ENCODE measurements at regions not wholly inside any gene's neighbourhood (a gene's known extent, or its start where the extent isn't known, plus 50 kb on each side); places are given as distances from the start of the nearest gene placed in this dataset.

- TF ChIP-seq, protein P1, sequence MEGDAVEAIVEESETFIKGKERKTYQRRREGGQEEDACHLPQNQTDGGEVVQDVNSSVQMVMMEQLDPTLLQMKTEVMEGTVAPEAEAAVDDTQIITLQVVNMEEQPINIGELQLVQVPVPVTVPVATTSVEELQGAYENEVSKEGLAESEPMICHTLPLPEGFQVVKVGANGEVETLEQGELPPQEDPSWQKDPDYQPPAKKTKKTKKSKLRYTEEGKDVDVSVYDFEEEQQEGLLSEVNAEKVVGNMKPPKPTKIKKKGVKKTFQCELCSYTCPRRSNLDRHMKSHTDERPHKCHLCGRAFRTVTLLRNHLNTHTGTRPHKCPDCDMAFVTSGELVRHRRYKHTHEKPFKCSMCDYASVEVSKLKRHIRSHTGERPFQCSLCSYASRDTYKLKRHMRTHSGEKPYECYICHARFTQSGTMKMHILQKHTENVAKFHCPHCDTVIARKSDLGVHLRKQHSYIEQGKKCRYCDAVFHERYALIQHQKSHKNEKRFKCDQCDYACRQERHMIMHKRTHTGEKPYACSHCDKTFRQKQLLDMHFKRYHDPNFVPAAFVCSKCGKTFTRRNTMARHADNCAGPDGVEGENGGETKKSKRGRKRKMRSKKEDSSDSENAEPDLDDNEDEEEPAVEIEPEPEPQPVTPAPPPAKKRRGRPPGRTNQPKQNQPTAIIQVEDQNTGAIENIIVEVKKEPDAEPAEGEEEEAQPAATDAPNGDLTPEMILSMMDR (IDR thresholded peaks at IDR 0.05; ENCODE audit: low read depth, low read length) = no peak
- TF ChIP-seq MYC (IDR thresholded peaks at IDR 0.05; ENCODE audit: low read depth, low read length) (no peak), POLR2A (IDR thresholded peaks at IDR 0.05; ENCODE audit: extremely low read depth, insufficient read length) (no peak), MAX (IDR thresholded peaks at IDR 0.05; ENCODE audit: low read depth, low read length) (no peak)
- H3K4me3 ChIP-seq (ENCODE audit: low read depth, low read length) = no peak overlapping the region
- no peak for DNase-seq (ENCODE audit: low read depth)
Observed at GRCh38 chr2:19752500-19752899, 149.3 kb downstream of the TTC32 start.

DNA sequence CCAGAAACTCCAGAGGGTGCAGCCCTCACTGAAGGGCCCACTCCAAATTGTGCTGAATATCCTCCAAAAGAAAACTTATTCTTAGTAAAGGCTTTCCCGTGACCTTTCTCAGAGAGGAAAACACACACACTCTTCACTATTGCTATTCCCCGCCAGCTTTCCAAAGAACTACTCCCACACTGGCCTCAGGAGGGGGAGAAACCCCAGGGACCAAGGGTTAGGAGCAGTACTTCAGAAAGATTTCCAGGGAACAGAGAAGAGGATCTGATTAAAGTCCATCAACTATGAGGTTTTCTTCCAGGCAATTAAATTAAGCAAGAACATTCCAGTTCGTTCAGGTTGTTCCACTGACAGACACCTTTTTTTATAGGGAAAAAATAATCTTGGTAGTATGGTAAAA, 150.2 kb downstream of the TTC32 start:
- no peak overlapping the region for H3K4me3 ChIP-seq (ENCODE audit: low read depth, low read length)
- TF ChIP-seq MAX (IDR thresholded peaks at IDR 0.05; ENCODE audit: low read depth, low read length) (no peak), MYC (IDR thresholded peaks at IDR 0.05; ENCODE audit: low read depth, low read length) (no peak), POLR2A (IDR thresholded peaks at IDR 0.05; ENCODE audit: extremely low read depth, insufficient read length) (no peak)
- TF ChIP-seq, protein P1 (IDR thresholded peaks at IDR 0.05; ENCODE audit: low read depth, low read length) = no peak
- DNase-seq (ENCODE audit: low read depth) = no peak

DNA sequence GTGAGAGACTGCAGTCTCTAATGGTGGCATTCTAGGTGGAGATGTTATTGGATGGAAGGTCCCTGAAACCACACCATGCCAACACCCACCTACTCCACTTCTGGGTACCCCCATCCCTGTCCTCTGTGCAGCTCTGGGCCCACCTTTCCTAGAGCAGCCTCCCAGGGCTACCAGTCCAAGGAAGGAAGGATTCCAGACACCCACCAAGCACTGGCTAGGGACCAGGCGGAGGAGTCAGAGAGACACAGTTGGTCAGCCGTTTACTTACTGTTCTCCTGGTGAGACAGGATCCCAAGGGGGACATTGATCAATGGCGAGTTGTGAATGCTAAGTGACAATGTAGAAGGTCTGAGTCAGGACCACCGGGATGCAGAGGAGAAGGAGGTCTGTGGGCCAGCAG, 151.6 kb downstream of the TTC32 start:
- DNase-seq (ENCODE audit: low read depth) = no peak
- TF ChIP-seq, protein P1 (IDR thresholded peaks at IDR 0.05; ENCODE audit: low read depth, low read length) = no peak
- TF ChIP-seq POLR2A (IDR thresholded peaks at IDR 0.05; ENCODE audit: extremely low read depth, insufficient read length) (no peak), MYC (IDR thresholded peaks at IDR 0.05; ENCODE audit: low read depth, low read length) (no peak), MAX (IDR thresholded peaks at IDR 0.05; ENCODE audit: low read depth, low read length) (no peak)
- no peak overlapping the region for H3K4me3 ChIP-seq (ENCODE audit: low read depth, low read length)

DNA sequence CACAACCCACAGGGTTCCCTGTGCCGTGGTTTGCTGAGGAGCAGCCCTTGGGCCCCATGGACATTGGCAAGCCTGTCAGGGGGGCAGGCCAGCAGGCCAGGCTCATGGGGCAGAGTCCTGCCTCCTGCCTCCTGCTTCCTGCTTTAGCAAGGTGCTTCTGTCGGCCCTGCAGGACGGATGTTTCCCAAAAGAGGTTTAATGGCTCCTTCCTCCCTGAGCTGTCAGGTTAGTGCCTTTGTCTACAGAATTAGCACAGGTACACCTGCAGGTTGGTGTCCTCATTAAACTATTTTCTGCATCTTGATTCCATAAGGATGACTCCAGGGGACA, 152.3 kb downstream of the TTC32 start:
- TF ChIP-seq MAX (IDR thresholded peaks at IDR 0.05; ENCODE audit: low read depth, low read length) (no peak), MYC (IDR thresholded peaks at IDR 0.05; ENCODE audit: low read depth, low read length) (no peak), POLR2A (IDR thresholded peaks at IDR 0.05; ENCODE audit: extremely low read depth, insufficient read length) (no peak)
- TF ChIP-seq, protein P1 (IDR thresholded peaks at IDR 0.05; ENCODE audit: low read depth, low read length) = no peak
- H3K4me3 ChIP-seq (ENCODE audit: low read depth, low read length) = no peak overlapping the region
- DNase-seq (ENCODE audit: low read depth) = no peak

GRCh38 chr2:19748711-19749506, 152.9 kb downstream of the TTC32 start:
- no peak overlapping the region for H3K4me3 ChIP-seq (ENCODE audit: low read depth, low read length)
- TF ChIP-seq MYC (IDR thresholded peaks at IDR 0.05; ENCODE audit: low read depth, low read length) = no peak
- no peak for DNase-seq (ENCODE audit: low read depth)

- TF ChIP-seq, protein P1 (IDR thresholded peaks at IDR 0.05; ENCODE audit: low read depth, low read length) = no peak
- TF ChIP-seq POLR2A (IDR thresholded peaks at IDR 0.05; ENCODE audit: extremely low read depth, insufficient read length) (no peak), MAX (IDR thresholded peaks at IDR 0.05; ENCODE audit: low read depth, low read length) (no peak), MYC (IDR thresholded peaks at IDR 0.05; ENCODE audit: low read depth, low read length) (no peak)
- DNase-seq (ENCODE audit: low read depth) = no peak
- H3K4me3 ChIP-seq (ENCODE audit: low read depth, low read length) = no peak overlapping the region
Observed at GRCh38 chr2:19748073-19748375, 153.8 kb downstream of the TTC32 start.
